WTC11 (cell line): ENCODE measurements at regions not wholly inside any gene's neighbourhood (a gene's known extent, or its start where the extent isn't known, plus 50 kb on each side); places are given as distances from the start of the nearest gene placed in this dataset.

Source experiments
- ATAC-seq: fragments of 200-7000 bp; cut with Tn5 transposase; 2 replicates; pipeline ENCODE4 v1.10.0; 2021; ENCODE audit warnings: mild to moderate bottlenecking, moderate library complexity
- CTCF ChIA-PET: fragments of 300-600 bp; sonication (Branson Sonifier 250); formaldehyde crosslinking; loops from one replicate; lab custom pipeline; 2021; ENCODE audit warnings: antibody characterized with exemption; lab: Charles Lee
- POLR2A ChIA-PET: fragments of 350-600 bp; sonication (Branson Sonifier 250); formaldehyde crosslinking; loops from one replicate; lab custom pipeline; 2021; ENCODE audit warnings: antibody characterized with exemption; lab: Charles Lee
- DNase-seq: peaks from one replicate; pipeline ENCODE4 v3.0.0; 2021; ENCODE audit warnings: low spot score
- H3K27ac Mint-ChIP-seq: 2 replicates; pipeline ENCODE4 v1.8.0; 2021; ENCODE audit warnings: mixed read lengths
- H3K27me3 Mint-ChIP-seq: 2 replicates; pipeline ENCODE4 v1.8.0; 2021; ENCODE audit warnings: low read depth, mild to moderate bottlenecking, moderate library complexity, mixed read lengths
- H3K36me3 Mint-ChIP-seq: 2 replicates; pipeline ENCODE4 v1.8.0; 2021; ENCODE audit warnings: mixed read lengths
- H3K4me1 Mint-ChIP-seq: 2 replicates; pipeline ENCODE4 v1.8.0; 2022; ENCODE audit warnings: mixed read lengths
- H3K4me3 Mint-ChIP-seq: 2 replicates; pipeline ENCODE4 v1.8.0; 2021; ENCODE audit warnings: mild to moderate bottlenecking, moderate library complexity, mixed read lengths
- H3K9me3 Mint-ChIP-seq: 2 replicates; pipeline ENCODE4 v1.8.0; 2021; ENCODE audit warnings: mixed read lengths
- EMX1 ChIP-seq: fragments of 250-450 bp; sonication (Bioruptor Pico); IDR thresholded peaks from 2 replicates; pipeline ENCODE4 v1.8.0; 2021; ENCODE audit warnings: mild to moderate bottlenecking
- ETV6 ChIP-seq: sonication (generic); formaldehyde crosslinking; IDR thresholded peaks from 2 replicates; pipeline ENCODE4 v1.8.1; 2022; ENCODE audit warnings: mild to moderate bottlenecking, missing genetic modification reagents
- FOXK1 ChIP-seq: sonication (generic); formaldehyde crosslinking; IDR thresholded peaks from 2 replicates; pipeline ENCODE4 v1.8.0; 2022; ENCODE audit warnings: mild to moderate bottlenecking, moderate library complexity, missing genetic modification reagents
- GABPB1 ChIP-seq: sonication (generic); formaldehyde crosslinking; IDR thresholded peaks from 2 replicates; pipeline ENCODE4 v1.8.1; 2023; ENCODE audit warnings: mild to moderate bottlenecking, missing genetic modification reagents
- GRHL2 ChIP-seq: fragments of 250-450 bp; sonication (Bioruptor Pico); IDR thresholded peaks from 2 replicates; pipeline ENCODE4 v1.8.0; 2022; ENCODE audit warnings: mild to moderate bottlenecking, moderate library complexity; ENCODE audit not compliant: insufficient replicate concordance, severe bottlenecking
- KAT7 ChIP-seq: sonication (generic); formaldehyde crosslinking; IDR thresholded peaks from 2 replicates; pipeline ENCODE4 v1.8.1; 2023; ENCODE audit warnings: missing genetic modification reagents, mild to moderate bottlenecking, borderline replicate concordance
- MXD4 ChIP-seq: fragments of 250-450 bp; sonication (Bioruptor Pico); IDR thresholded peaks from 2 replicates; pipeline ENCODE4 v1.8.0; 2021; ENCODE audit warnings: mild to moderate bottlenecking, moderate library complexity, borderline replicate concordance
- MYBL2 ChIP-seq: sonication (generic); formaldehyde crosslinking; IDR thresholded peaks from 2 replicates; pipeline ENCODE4 v1.8.1; 2023; ENCODE audit warnings: mild to moderate bottlenecking, moderate library complexity, missing genetic modification reagents
- NR1H2 ChIP-seq: sonication (generic); formaldehyde crosslinking; IDR thresholded peaks from 2 replicates; pipeline ENCODE4 v1.9.0; 2021; ENCODE audit warnings: mild to moderate bottlenecking, moderate library complexity, missing genetic modification reagents
- NR2C2 ChIP-seq: sonication (generic); formaldehyde crosslinking; IDR thresholded peaks from 2 replicates; pipeline ENCODE4 v1.8.0; 2022; ENCODE audit warnings: mild to moderate bottlenecking, missing genetic modification reagents
- NR3C1 ChIP-seq: sonication (generic); formaldehyde crosslinking; conservative IDR thresholded peaks from 2 replicates; pipeline ENCODE4 v1.8.1; 2023; ENCODE audit warnings: low read depth, mild to moderate bottlenecking, missing genetic modification reagents
- PREB ChIP-seq: sonication (generic); formaldehyde crosslinking; IDR thresholded peaks from 2 replicates; pipeline ENCODE4 v1.8.1; 2022; ENCODE audit warnings: mild to moderate bottlenecking, missing genetic modification reagents, moderate library complexity, borderline replicate concordance
- RELA ChIP-seq: sonication (generic); formaldehyde crosslinking; IDR thresholded peaks from 2 replicates; pipeline ENCODE4 v1.8.1; 2022; ENCODE audit warnings: missing genetic modification reagents, mild to moderate bottlenecking, borderline replicate concordance
- SMAD3 ChIP-seq: sonication (generic); formaldehyde crosslinking; IDR thresholded peaks from 2 replicates; pipeline ENCODE4 v1.8.0; 2022; ENCODE audit warnings: missing genetic modification reagents, mild to moderate bottlenecking, borderline replicate concordance
- SMAD4 ChIP-seq: sonication (generic); formaldehyde crosslinking; IDR thresholded peaks from 2 replicates; pipeline ENCODE4 v1.8.0; 2022; ENCODE audit warnings: mild to moderate bottlenecking, missing genetic modification reagents
- SOX15 ChIP-seq: fragments of 250-450 bp; sonication (Bioruptor Pico); IDR thresholded peaks from 2 replicates; pipeline ENCODE4 v1.9.0; 2021; ENCODE audit warnings: mild to moderate bottlenecking
- TEAD4 ChIP-seq: sonication (generic); formaldehyde crosslinking; IDR thresholded peaks from 2 replicates; pipeline ENCODE4 v1.8.0; 2022; ENCODE audit warnings: mild to moderate bottlenecking, missing genetic modification reagents
- ZNF138 ChIP-seq: sonication (generic); formaldehyde crosslinking; conservative IDR thresholded peaks from 2 replicates; pipeline ENCODE4 v1.8.1; 2022; ENCODE audit warnings: mild to moderate bottlenecking, moderate library complexity, missing genetic modification reagents
- ZNF396 ChIP-seq: fragments of 250-450 bp; sonication (Bioruptor Pico); IDR thresholded peaks from 2 replicates; pipeline ENCODE4 v1.8.0; 2021; ENCODE audit warnings: mild to moderate bottlenecking, moderate library complexity, borderline replicate concordance
- ZSCAN18 ChIP-seq: fragments of 250-450 bp; sonication (Bioruptor Pico); IDR thresholded peaks from 2 replicates; pipeline ENCODE4 v2.1.2; 2022; ENCODE audit warnings: mild to moderate bottlenecking, moderate library complexity
- TF ChIP-seq, protein P1 (sequence below): sonication (generic); formaldehyde crosslinking; IDR thresholded peaks from 2 replicates; pipeline ENCODE4 v1.8.0; 2022; ENCODE audit warnings: mild to moderate bottlenecking, missing genetic modification reagents
- TF ChIP-seq, protein P2 (sequence below): sonication (generic); formaldehyde crosslinking; IDR thresholded peaks from 2 replicates; pipeline ENCODE4 v1.8.0; 2022; ENCODE audit warnings: mild to moderate bottlenecking, missing genetic modification reagents

DNA sequence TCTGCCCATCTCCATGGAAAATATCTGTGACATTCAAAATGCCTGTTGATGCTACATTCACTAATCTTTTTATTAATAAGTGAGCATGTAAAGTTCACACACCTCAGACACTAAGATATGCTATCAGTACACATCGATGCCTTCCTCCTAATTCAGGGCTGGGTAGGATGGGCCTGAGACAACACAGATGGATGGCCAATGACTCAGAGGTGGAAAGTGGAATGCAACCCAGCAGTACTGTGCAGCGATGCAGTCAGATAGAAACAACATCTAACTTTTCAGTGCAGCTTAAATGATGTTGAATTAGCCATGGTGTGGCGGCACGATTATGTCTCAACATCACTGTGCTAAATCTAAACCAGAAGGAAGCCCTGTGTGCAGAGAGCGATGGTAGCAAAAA lies 161.6 kb upstream of the KCNJ15 start (continued):
- TF ChIP-seq, protein P1, sequence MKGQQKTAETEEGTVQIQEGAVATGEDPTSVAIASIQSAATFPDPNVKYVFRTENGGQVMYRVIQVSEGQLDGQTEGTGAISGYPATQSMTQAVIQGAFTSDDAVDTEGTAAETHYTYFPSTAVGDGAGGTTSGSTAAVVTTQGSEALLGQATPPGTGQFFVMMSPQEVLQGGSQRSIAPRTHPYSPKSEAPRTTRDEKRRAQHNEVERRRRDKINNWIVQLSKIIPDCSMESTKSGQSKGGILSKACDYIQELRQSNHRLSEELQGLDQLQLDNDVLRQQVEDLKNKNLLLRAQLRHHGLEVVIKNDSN (CRISPR knock-in tag), result no peak
- TF ChIP-seq ZNF138, result no peak
- TF ChIP-seq SOX15 (CRISPR knock-in tag), result no peak
- TF ChIP-seq NR2C2 (CRISPR knock-in tag), result no peak
- TF ChIP-seq TEAD4 (CRISPR knock-in tag), result no peak
- no peak for TF ChIP-seq MXD4
- no peak for TF ChIP-seq SMAD4 (CRISPR knock-in tag)
- TF ChIP-seq ZSCAN18, result no peak
- TF ChIP-seq, protein P2, sequence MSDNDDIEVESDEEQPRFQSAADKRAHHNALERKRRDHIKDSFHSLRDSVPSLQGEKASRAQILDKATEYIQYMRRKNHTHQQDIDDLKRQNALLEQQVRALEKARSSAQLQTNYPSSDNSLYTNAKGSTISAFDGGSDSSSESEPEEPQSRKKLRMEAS (CRISPR knock-in tag), result no peak
- TF ChIP-seq KAT7 (CRISPR knock-in tag), result no peak
- no peak for TF ChIP-seq SMAD3 (CRISPR knock-in tag)
- no peak for TF ChIP-seq ZNF396 (CRISPR knock-in tag)

GRCh38 chr21:38097789-38098188 lies 159.0 kb upstream of the KCNJ15 start:
- no peak overlapping the region for H3K4me3 Mint-ChIP-seq
- no peaks in the 10 kb centered on the region; the same call in 1 of the 2 replicates for H3K27me3 Mint-ChIP-seq
- TF ChIP-seq NR3C1 (CRISPR knock-in tag), result no peak
- TF ChIP-seq ZSCAN18, result no peak
- TF ChIP-seq RELA (CRISPR knock-in tag), result no peak
- TF ChIP-seq MYBL2, result no peak
- POLR2A ChIA-PET, result no interaction called here
- H3K9me3 Mint-ChIP-seq, result peaks cover 22% of the 10 kb centered on the region
- H3K27ac Mint-ChIP-seq, result no peak overlapping the region
- H3K36me3 Mint-ChIP-seq, result peaks cover 2% of the 10 kb centered on the region; the same call in 1 of the 2 replicates
- no peak for DNase-seq
- ATAC-seq, result no peak
- H3K4me1 Mint-ChIP-seq, result no peaks in the 10 kb centered on the region
- CTCF ChIA-PET, result no interaction called here

- Mint-ChIP-seq H3K4me1 (no peaks in the 10 kb centered on the region), H3K4me3 (no peak overlapping the region), H3K27me3 (0 out of 2 replicates have a peak, but pooled peaks cover 2% of the 10 kb centered on the region)
- no peak for DNase-seq
- TF ChIP-seq FOXK1 (CRISPR knock-in tag) (no peak), ETV6 (CRISPR knock-in tag) (no peak), NR1H2 (no peak), MYBL2 (no peak), EMX1 (CRISPR knock-in tag) (no peak), NR2C2 (CRISPR knock-in tag) (no peak), PREB (CRISPR knock-in tag) (no peak), GRHL2 (CRISPR knock-in tag) (no peak), GABPB1 (CRISPR knock-in tag) (no peak)
- TF ChIP-seq, all 79 proteins: peak for 0
- ChIA-PET POLR2A (no interaction called here), CTCF (interaction anchor here (0.7 kb wide), 1 partner anchor 439 kb away, joined by 5 read pairs; no protein-coding TSS in a partner anchor)
- no peak for ATAC-seq
- Mint-ChIP-seq H3K27ac (no peak overlapping the region), H3K9me3 (peaks cover 30% of the 10 kb centered on the region), H3K36me3 (peaks cover 3% of the 10 kb centered on the region; the same call in 1 of the 2 replicates)
Measured at GRCh38 chr21:38112219-38112789, 144.5 kb upstream of the KCNJ15 start.
